Ureter (tissue), 1 donor: ENCODE measurements at regions not wholly inside any gene's neighbourhood (a gene's known extent, or its start where the extent isn't known, plus 50 kb on each side); places are given as distances from the start of the nearest gene placed in this dataset.

ENCODE experiments used
- DNase-seq: peaks from one replicate; pipeline ENCODE4 v3.0.0-alpha.2; 2020; ENCODE audit warnings: low spot score
- donor health status: DM: yes; HTN: yes; CAD: no.

GRCh38 chr4:8756816-8757215 is 114.8 kb downstream of the HMX1 start:
- no peak for DNase-seq

- DNase-seq, result no peak
These were observed 116.7 kb downstream of the HMX1 start for GRCh38 chr4:8754634-8755589.

GRCh38 chr4:8748236-8748575 is 123.4 kb downstream of the HMX1 start:
- DNase-seq, result no peak

GRCh38 chr4:8747467-8748235 is 124.0 kb downstream of the HMX1 start:
- no peak for DNase-seq

GRCh38 chr4:8746523-8747466 is 124.8 kb downstream of the HMX1 start:
- peak; percentile 15 for DNase-seq

- DNase-seq, result peak; percentile 13
These were observed 125.8 kb downstream of the HMX1 start for GRCh38 chr4:8745826-8746225.

- DNase-seq, result peak; percentile 20
These were observed 126.4 kb downstream of the HMX1 start for GRCh38 chr4:8745005-8745790.

GRCh38 chr4:8744083-8744805 is 127.4 kb downstream of the HMX1 start:
- peak; percentile 17 for DNase-seq

GRCh38 chr4:8742546-8742945 is 129.1 kb downstream of the HMX1 start:
- DNase-seq, result no peak

- peak; percentile 37 for DNase-seq
These were observed 130.0 kb downstream of the HMX1 start for GRCh38 chr4:8741513-8742226.

GRCh38 chr4:8740666-8741395 is 130.8 kb downstream of the HMX1 start:
- no peak for DNase-seq

- no peak for DNase-seq
These were observed 131.6 kb downstream of the HMX1 start for GRCh38 chr4:8739820-8740665.

- DNase-seq, result no peak
These were observed 132.3 kb downstream of the HMX1 start for GRCh38 chr4:8739317-8739716.

- no peak for DNase-seq
These were observed 133.1 kb downstream of the HMX1 start for GRCh38 chr4:8738471-8738931.

GRCh38 chr4:8737601-8738279 is 133.9 kb downstream of the HMX1 start:
- DNase-seq, result no peak

GRCh38 chr4:8737075-8737474 is 134.6 kb downstream of the HMX1 start:
- DNase-seq, result no peak

GRCh38 chr4:8736090-8736825 is 135.4 kb downstream of the HMX1 start:
- DNase-seq, result no peak
